Activated CD8-positive, alpha-beta memory T cell treated with anti-CD3 and anti-CD28 coated beads, Interleukin-2, amount 10 ng/mL, durations not matched to agents 7 days and 5 days (primary cell): ENCODE measurements at regions not wholly inside any gene's neighbourhood (a gene's known extent, or its start where the extent isn't known, plus 50 kb on each side); places are given as distances from the start of the nearest gene placed in this dataset.
"Not testable (repeated sequence)": the region's sequence is repeated elsewhere in the genome, so short reads cannot be mapped to it uniquely, and the experiment has no call there.

Experiments
- ATAC-seq: fragments of 150-1000 bp; cut with Tn5 transposase; one replicate; pipeline ENCODE4 v1.10.0; 2021; ENCODE audit warnings: moderate library complexity
- CTCF ChIA-PET: fragments of 350-600 bp; sonication (Branson Sonifier 250); formaldehyde crosslinking; loops from one replicate; lab custom pipeline; 2021; ENCODE audit warnings: antibody characterized with exemption; lab: Charles Lee
- DNase-seq: peaks from one replicate; pipeline ENCODE4 v3.0.0-alpha.2; 2020
- H3K27ac Mint-ChIP-seq: one replicate; pipeline ENCODE4 v1.8.0; 2021; ENCODE audit warnings: mild to moderate bottlenecking, mixed read lengths
- H3K27me3 Mint-ChIP-seq: one replicate; pipeline ENCODE4 v1.8.0; 2021; ENCODE audit warnings: mixed read lengths
- H3K36me3 Mint-ChIP-seq: one replicate; pipeline ENCODE4 v1.8.0; 2021; ENCODE audit warnings: mild to moderate bottlenecking, mixed read lengths
- H3K4me1 Mint-ChIP-seq: one replicate; pipeline ENCODE4 v1.8.0; 2021; ENCODE audit warnings: mixed read lengths
- H3K4me3 Mint-ChIP-seq: one replicate; pipeline ENCODE4 v1.8.0; 2021; ENCODE audit warnings: mild to moderate bottlenecking, moderate library complexity, mixed read lengths
- H3K9me3 Mint-ChIP-seq: one replicate; pipeline ENCODE4 v1.8.0; 2022; ENCODE audit warnings: low read depth, mixed read lengths

DNA sequence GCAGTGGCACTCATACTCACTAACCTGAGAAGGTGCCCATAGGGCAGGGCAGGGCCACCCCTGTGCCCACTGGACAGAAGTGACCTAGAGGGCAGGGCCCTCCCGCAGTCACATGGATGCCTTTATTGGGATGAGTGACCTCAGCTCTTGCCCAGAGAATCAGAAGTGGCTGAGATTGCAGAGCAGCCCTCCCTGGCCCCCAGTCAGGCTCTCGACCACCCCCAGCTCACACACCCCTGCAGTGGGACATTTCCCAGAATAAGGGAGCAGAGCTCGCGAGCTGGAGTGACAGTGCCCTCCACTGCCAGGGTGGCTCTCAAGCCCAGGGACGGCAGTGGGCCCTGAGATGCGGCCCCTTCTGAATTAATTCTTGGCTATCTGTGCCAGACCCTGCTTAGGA is 84.7 kb downstream of the MALL start:
- H3K27ac Mint-ChIP-seq, H3K9me3 Mint-ChIP-seq, CTCF ChIA-PET, H3K36me3 Mint-ChIP-seq, H3K27me3 Mint-ChIP-seq, ATAC-seq, DNase-seq, H3K4me3 Mint-ChIP-seq, H3K4me1 Mint-ChIP-seq: not testable (repeated sequence)

DNA sequence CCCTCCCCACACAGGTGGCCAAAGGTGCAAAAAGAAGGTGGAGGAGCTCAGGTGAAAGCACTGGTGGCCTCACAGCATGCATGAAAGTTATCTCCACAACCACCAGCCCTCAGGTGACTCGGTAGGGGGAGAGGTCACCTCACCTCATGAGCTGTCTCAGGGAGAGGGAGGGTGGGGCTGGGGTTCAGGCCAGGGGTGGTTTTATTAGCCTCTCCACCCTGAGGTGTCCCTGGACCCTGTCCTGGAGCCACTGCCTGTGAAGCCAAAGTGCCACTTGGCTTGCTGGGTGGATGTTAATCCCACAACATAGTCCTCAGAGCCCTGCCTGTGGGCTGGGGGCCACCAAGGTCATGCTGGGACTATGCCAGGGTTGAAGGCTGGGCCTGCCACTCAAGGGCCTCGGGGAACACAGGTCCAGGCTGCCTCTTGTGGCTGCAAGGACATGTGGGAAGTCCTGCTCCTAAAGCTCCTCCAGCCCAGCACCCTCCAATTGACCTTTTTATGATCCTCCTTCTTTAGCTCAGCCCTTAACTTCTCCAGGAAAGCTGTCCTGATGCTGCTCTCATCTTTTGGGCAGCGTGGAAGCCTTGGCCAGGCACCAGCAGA is 83.8 kb downstream of the MALL start:
- H3K27me3 Mint-ChIP-seq, H3K9me3 Mint-ChIP-seq, H3K4me1 Mint-ChIP-seq, H3K27ac Mint-ChIP-seq, DNase-seq, H3K36me3 Mint-ChIP-seq, H3K4me3 Mint-ChIP-seq, ATAC-seq, CTCF ChIA-PET: not testable (repeated sequence)
